ENCODE measurements at regions not wholly inside any gene's neighbourhood (a gene's known extent, or its start where the extent isn't known, plus 50 kb on each side); places are given as distances from the start of the nearest gene placed in this dataset.

GRCh38 chr2:118644190-118644589 lies 203.3 kb downstream of the EN1 start:
- Histone ChIP-seq H2AFZ (ENCODE audit: low read length) (no peak overlapping the region), H3K4me3 (ENCODE audit: low read length) (no peak overlapping the region), H3K9me3 (ENCODE audit: low read length) (no peaks in the 10 kb centered on the region), H3K9ac (ENCODE audit: low read length) (no peak overlapping the region), H3K79me2 (ENCODE audit: low read length) (no peaks in the 10 kb centered on the region), H3K4me2 (ENCODE audit: low read depth, low read length, poor library complexity, severe bottlenecking) (no peak overlapping the region), H3K4me1 (ENCODE audit: low read length) (no peaks in the 10 kb centered on the region), H3K27ac (ENCODE audit: low read length) (no peak overlapping the region), H3K9me2 (replicated peaks; ENCODE audit: insufficient read depth, low read length) (no peaks in the 10 kb centered on the region), H4K20me1 (ENCODE audit: insufficient read depth, low read depth, low read length) (no peaks in the 10 kb centered on the region), H3K27me3 (ENCODE audit: low read length) (no peaks in the 10 kb centered on the region), H3K36me3 (ENCODE audit: insufficient read depth, low read length) (no peaks in the 10 kb centered on the region)
- no peak for DNase-seq

- H3K9ac ChIP-seq (ENCODE audit: low read length) = no peak overlapping the region
- H3K36me3 ChIP-seq (ENCODE audit: insufficient read depth, low read length) = no peaks in the 10 kb centered on the region
- no peaks in the 10 kb centered on the region for H3K79me2 ChIP-seq (ENCODE audit: low read length)
- no peaks in the 10 kb centered on the region for H3K9me3 ChIP-seq (ENCODE audit: low read length)
- H3K9me2 ChIP-seq (replicated peaks; ENCODE audit: insufficient read depth, low read length) = no peaks in the 10 kb centered on the region
- no peak overlapping the region for H3K4me3 ChIP-seq (ENCODE audit: low read length)
- no peaks in the 10 kb centered on the region for H3K4me1 ChIP-seq (ENCODE audit: low read length)
- H2AFZ ChIP-seq (ENCODE audit: low read length) = no peak overlapping the region
- no peaks in the 10 kb centered on the region for H3K27me3 ChIP-seq (ENCODE audit: low read length)
- H4K20me1 ChIP-seq (ENCODE audit: insufficient read depth, low read depth, low read length) = no peaks in the 10 kb centered on the region
- no peak overlapping the region for H3K27ac ChIP-seq (ENCODE audit: low read length)
- H3K4me2 ChIP-seq (ENCODE audit: low read depth, low read length, poor library complexity, severe bottlenecking) = no peak overlapping the region
- DNase-seq = no peak
Measured at GRCh38 chr2:118643294-118643693, 204.2 kb downstream of the EN1 start.

- no peak for DNase-seq
- Histone ChIP-seq H3K79me2 (ENCODE audit: low read length) (no peaks in the 10 kb centered on the region), H3K9me3 (ENCODE audit: low read length) (no peaks in the 10 kb centered on the region), H3K9me2 (replicated peaks; ENCODE audit: insufficient read depth, low read length) (no peaks in the 10 kb centered on the region), H3K9ac (ENCODE audit: low read length) (no peak overlapping the region), H3K4me3 (ENCODE audit: low read length) (no peak overlapping the region), H2AFZ (ENCODE audit: low read length) (no peak overlapping the region), H4K20me1 (ENCODE audit: insufficient read depth, low read depth, low read length) (no peaks in the 10 kb centered on the region), H3K4me1 (ENCODE audit: low read length) (no peaks in the 10 kb centered on the region), H3K36me3 (ENCODE audit: insufficient read depth, low read length) (no peaks in the 10 kb centered on the region), H3K27me3 (ENCODE audit: low read length) (no peaks in the 10 kb centered on the region), H3K4me2 (ENCODE audit: low read depth, low read length, poor library complexity, severe bottlenecking) (no peak overlapping the region), H3K27ac (ENCODE audit: low read length) (no peak overlapping the region)
Measured at GRCh38 chr2:118642501-118642900, 204.9 kb downstream of the EN1 start.

- H3K79me2 ChIP-seq (ENCODE audit: low read length) = no peaks in the 10 kb centered on the region
- no peaks in the 10 kb centered on the region for H3K9me3 ChIP-seq (ENCODE audit: low read length)
- H3K27ac ChIP-seq (ENCODE audit: low read length) = no peak overlapping the region
- H3K27me3 ChIP-seq (ENCODE audit: low read length) = no peaks in the 10 kb centered on the region
- no peak overlapping the region for H3K4me3 ChIP-seq (ENCODE audit: low read length)
- no peak overlapping the region for H3K9ac ChIP-seq (ENCODE audit: low read length)
- H3K4me1 ChIP-seq (ENCODE audit: low read length) = no peaks in the 10 kb centered on the region
- no peaks in the 10 kb centered on the region for H3K36me3 ChIP-seq (ENCODE audit: insufficient read depth, low read length)
- no peaks in the 10 kb centered on the region for H4K20me1 ChIP-seq (ENCODE audit: insufficient read depth, low read depth, low read length)
- no peaks in the 10 kb centered on the region for H3K9me2 ChIP-seq (replicated peaks; ENCODE audit: insufficient read depth, low read length)
- DNase-seq = no peak
- no peak overlapping the region for H2AFZ ChIP-seq (ENCODE audit: low read length)
- no peak overlapping the region for H3K4me2 ChIP-seq (ENCODE audit: low read depth, low read length, poor library complexity, severe bottlenecking)
Measured at GRCh38 chr2:118641711-118642110, 205.7 kb downstream of the EN1 start.

DNA sequence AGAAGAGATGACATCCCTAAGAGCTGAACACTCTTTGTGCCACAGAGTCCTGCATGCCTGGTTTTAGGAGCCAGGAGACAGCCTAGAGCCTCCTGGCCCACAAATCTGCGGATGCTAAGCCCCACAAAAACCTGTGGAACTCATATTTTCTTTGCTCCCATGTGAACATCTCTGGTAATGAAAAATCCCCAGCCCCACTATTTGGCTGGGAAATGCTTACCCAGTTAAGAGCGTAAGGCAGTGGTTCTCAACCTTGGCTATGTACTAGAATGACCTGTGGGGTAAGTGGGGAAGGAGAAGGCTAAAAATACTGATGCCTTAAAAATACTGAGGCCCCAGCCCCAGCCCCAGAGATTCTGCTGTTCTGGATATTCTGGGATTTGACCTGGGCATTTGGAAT lies 208.1 kb downstream of the EN1 start:
- H3K27me3 ChIP-seq (ENCODE audit: low read length) = no peaks in the 10 kb centered on the region
- DNase-seq = no peak
- H3K9me3 ChIP-seq (ENCODE audit: low read length) = no peaks in the 10 kb centered on the region
- H3K9ac ChIP-seq (ENCODE audit: low read length) = no peak overlapping the region
- H3K4me1 ChIP-seq (ENCODE audit: low read length) = no peaks in the 10 kb centered on the region
- H3K4me2 ChIP-seq (ENCODE audit: low read depth, low read length, poor library complexity, severe bottlenecking) = no peak overlapping the region
- H3K9me2 ChIP-seq (replicated peaks; ENCODE audit: insufficient read depth, low read length) = no peaks in the 10 kb centered on the region
- H3K4me3 ChIP-seq (ENCODE audit: low read length) = no peak overlapping the region
- no peaks in the 10 kb centered on the region for H4K20me1 ChIP-seq (ENCODE audit: insufficient read depth, low read depth, low read length)
- H3K79me2 ChIP-seq (ENCODE audit: low read length) = no peaks in the 10 kb centered on the region
- no peaks in the 10 kb centered on the region for H3K36me3 ChIP-seq (ENCODE audit: insufficient read depth, low read length)
- no peak overlapping the region for H2AFZ ChIP-seq (ENCODE audit: low read length)
- no peak overlapping the region for H3K27ac ChIP-seq (ENCODE audit: low read length)

GRCh38 chr2:118638453-118638852 lies 209.0 kb downstream of the EN1 start:
- H3K9ac ChIP-seq (ENCODE audit: low read length) = no peak overlapping the region
- H3K4me3 ChIP-seq (ENCODE audit: low read length) = no peak overlapping the region
- H3K9me3 ChIP-seq (ENCODE audit: low read length) = no peaks in the 10 kb centered on the region
- H3K4me1 ChIP-seq (ENCODE audit: low read length) = no peaks in the 10 kb centered on the region
- H3K27ac ChIP-seq (ENCODE audit: low read length) = no peak overlapping the region
- no peak overlapping the region for H2AFZ ChIP-seq (ENCODE audit: low read length)
- no peaks in the 10 kb centered on the region for H4K20me1 ChIP-seq (ENCODE audit: insufficient read depth, low read depth, low read length)
- DNase-seq = peak; percentile 46
- no peaks in the 10 kb centered on the region for H3K27me3 ChIP-seq (ENCODE audit: low read length)
- no peak overlapping the region for H3K4me2 ChIP-seq (ENCODE audit: low read depth, low read length, poor library complexity, severe bottlenecking)
- H3K36me3 ChIP-seq (ENCODE audit: insufficient read depth, low read length) = no peaks in the 10 kb centered on the region
- no peaks in the 10 kb centered on the region for H3K79me2 ChIP-seq (ENCODE audit: low read length)
- no peaks in the 10 kb centered on the region for H3K9me2 ChIP-seq (replicated peaks; ENCODE audit: insufficient read depth, low read length)

GRCh38 chr2:118635891-118636290 lies 211.6 kb downstream of the EN1 start:
- Histone ChIP-seq H3K4me3 (ENCODE audit: low read length) (no peak overlapping the region), H3K27me3 (ENCODE audit: low read length) (no peaks in the 10 kb centered on the region), H3K4me2 (ENCODE audit: low read depth, low read length, poor library complexity, severe bottlenecking) (no peak overlapping the region), H2AFZ (ENCODE audit: low read length) (no peak overlapping the region), H3K9me2 (replicated peaks; ENCODE audit: insufficient read depth, low read length) (no peaks in the 10 kb centered on the region), H4K20me1 (ENCODE audit: insufficient read depth, low read depth, low read length) (no peaks in the 10 kb centered on the region), H3K79me2 (ENCODE audit: low read length) (no peaks in the 10 kb centered on the region), H3K4me1 (ENCODE audit: low read length) (no peaks in the 10 kb centered on the region), H3K36me3 (ENCODE audit: insufficient read depth, low read length) (no peaks in the 10 kb centered on the region), H3K9me3 (ENCODE audit: low read length) (no peaks in the 10 kb centered on the region), H3K27ac (ENCODE audit: low read length) (no peak overlapping the region), H3K9ac (ENCODE audit: low read length) (no peak overlapping the region)
- DNase-seq = no peak

DNA sequence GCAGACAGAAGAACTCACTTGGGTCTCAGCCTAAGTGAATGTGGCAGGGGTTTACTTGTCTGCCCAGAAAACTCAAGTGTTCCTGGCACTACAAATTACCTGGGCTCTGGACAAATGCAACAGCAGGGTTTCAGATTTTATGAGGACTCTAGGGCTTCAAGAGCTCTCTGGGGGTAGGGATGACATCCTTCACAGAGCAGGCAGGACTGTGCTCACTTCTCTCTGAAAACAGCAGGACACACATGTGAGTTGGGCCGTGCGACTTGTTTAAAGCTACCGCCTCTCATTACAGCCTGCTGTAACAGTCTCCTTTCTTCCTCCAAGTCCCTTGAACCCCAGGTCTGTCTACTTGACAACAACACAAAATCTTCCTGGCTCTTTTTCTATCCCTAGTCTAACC lies 212.6 kb downstream of the EN1 start:
- no peaks in the 10 kb centered on the region for H4K20me1 ChIP-seq (ENCODE audit: insufficient read depth, low read depth, low read length)
- H3K4me2 ChIP-seq (ENCODE audit: low read depth, low read length, poor library complexity, severe bottlenecking) = no peak overlapping the region
- H3K9me2 ChIP-seq (replicated peaks; ENCODE audit: insufficient read depth, low read length) = no peaks in the 10 kb centered on the region
- H3K4me1 ChIP-seq (ENCODE audit: low read length) = no peaks in the 10 kb centered on the region
- no peak for DNase-seq
- no peak overlapping the region for H3K9ac ChIP-seq (ENCODE audit: low read length)
- no peak overlapping the region for H3K27ac ChIP-seq (ENCODE audit: low read length)
- H3K27me3 ChIP-seq (ENCODE audit: low read length) = no peaks in the 10 kb centered on the region
- no peaks in the 10 kb centered on the region for H3K79me2 ChIP-seq (ENCODE audit: low read length)
- H2AFZ ChIP-seq (ENCODE audit: low read length) = no peak overlapping the region
- no peak overlapping the region for H3K4me3 ChIP-seq (ENCODE audit: low read length)
- H3K36me3 ChIP-seq (ENCODE audit: insufficient read depth, low read length) = no peaks in the 10 kb centered on the region
- H3K9me3 ChIP-seq (ENCODE audit: low read length) = no peaks in the 10 kb centered on the region

- Histone ChIP-seq H3K4me1 (ENCODE audit: low read length) (no peaks in the 10 kb centered on the region), H3K36me3 (ENCODE audit: insufficient read depth, low read length) (no peaks in the 10 kb centered on the region), H4K20me1 (ENCODE audit: insufficient read depth, low read depth, low read length) (no peaks in the 10 kb centered on the region), H2AFZ (ENCODE audit: low read length) (no peak overlapping the region), H3K4me3 (ENCODE audit: low read length) (no peak overlapping the region), H3K4me2 (ENCODE audit: low read depth, low read length, poor library complexity, severe bottlenecking) (no peak overlapping the region), H3K79me2 (ENCODE audit: low read length) (no peaks in the 10 kb centered on the region), H3K9ac (ENCODE audit: low read length) (no peak overlapping the region), H3K27ac (ENCODE audit: low read length) (no peak overlapping the region), H3K27me3 (ENCODE audit: low read length) (no peaks in the 10 kb centered on the region), H3K9me2 (replicated peaks; ENCODE audit: insufficient read depth, low read length) (no peaks in the 10 kb centered on the region), H3K9me3 (ENCODE audit: low read length) (no peaks in the 10 kb centered on the region)
- no peak for DNase-seq
Measured at GRCh38 chr2:118633371-118634018, 214.0 kb downstream of the EN1 start.

Data from Karpas-422 (cell line).